ENCODE measurements at regions not wholly inside any gene's neighbourhood (a gene's known extent, or its start where the extent isn't known, plus 50 kb on each side); places are given as distances from the start of the nearest gene placed in this dataset.

Small RNA genes lying in the stretch of these regions (small RNA-seq; reads per million reads assigned to genes)
- 0 to 3.4 (median 0) reads per million in 7 experiments for gene MIR2114
